PC-3 (cell line): ENCODE measurements at regions not wholly inside any gene's neighbourhood (a gene's known extent, or its start where the extent isn't known, plus 50 kb on each side); places are given as distances from the start of the nearest gene placed in this dataset.

Experiments
- EZH2 ChIP-seq: fragments of 300-600 bp; sonication (generic); IDR thresholded peaks from one replicate; pipeline ENCODE4 v1.6.1; 2017; ENCODE audit warnings: antibody characterized with exemption, mild to moderate bottlenecking, low read length; ENCODE audit not compliant: unreplicated experiment
- TF ChIP-seq, protein P1 (sequence below): fragments of 300-600 bp; sonication (generic); conservative IDR thresholded peaks from 2 replicates; pipeline ENCODE4 v1.5.1; 2017; ENCODE audit warnings: antibody characterized with exemption, low read depth, mild to moderate bottlenecking, low read length

DNA sequence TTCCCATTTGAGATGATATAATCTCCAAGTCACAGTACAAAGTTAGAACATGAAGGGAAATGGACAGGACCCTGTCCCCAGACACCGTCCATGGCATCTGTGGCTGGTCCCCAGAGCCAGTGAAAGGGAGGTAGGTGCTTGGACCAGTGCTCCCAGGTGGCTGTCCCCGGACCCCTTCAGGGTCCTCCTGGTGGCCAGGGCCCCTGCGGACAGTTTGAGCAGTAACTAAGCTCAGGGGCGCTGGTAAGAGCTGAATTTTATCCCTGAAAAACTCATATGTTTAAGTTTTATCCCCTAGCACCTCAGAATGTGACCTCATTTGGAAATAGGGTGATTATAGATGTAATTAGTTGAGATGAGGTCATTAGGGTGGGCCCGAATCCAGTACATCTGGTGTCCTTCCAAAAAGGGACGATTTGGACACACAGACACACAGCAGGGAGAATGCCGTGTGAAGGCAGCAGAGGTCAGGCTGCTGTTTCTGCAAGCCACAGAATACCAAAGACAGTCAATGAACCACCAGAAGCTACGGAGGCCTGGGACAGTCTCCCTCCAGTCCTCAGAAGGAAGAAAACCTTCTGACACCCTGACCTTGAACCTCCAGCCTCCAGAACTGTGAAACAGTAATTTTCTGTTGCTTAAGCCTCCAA is 185.0 kb downstream of the ATPSCKMT start:
- TF ChIP-seq EZH2 = no peak
- TF ChIP-seq, protein P1, sequence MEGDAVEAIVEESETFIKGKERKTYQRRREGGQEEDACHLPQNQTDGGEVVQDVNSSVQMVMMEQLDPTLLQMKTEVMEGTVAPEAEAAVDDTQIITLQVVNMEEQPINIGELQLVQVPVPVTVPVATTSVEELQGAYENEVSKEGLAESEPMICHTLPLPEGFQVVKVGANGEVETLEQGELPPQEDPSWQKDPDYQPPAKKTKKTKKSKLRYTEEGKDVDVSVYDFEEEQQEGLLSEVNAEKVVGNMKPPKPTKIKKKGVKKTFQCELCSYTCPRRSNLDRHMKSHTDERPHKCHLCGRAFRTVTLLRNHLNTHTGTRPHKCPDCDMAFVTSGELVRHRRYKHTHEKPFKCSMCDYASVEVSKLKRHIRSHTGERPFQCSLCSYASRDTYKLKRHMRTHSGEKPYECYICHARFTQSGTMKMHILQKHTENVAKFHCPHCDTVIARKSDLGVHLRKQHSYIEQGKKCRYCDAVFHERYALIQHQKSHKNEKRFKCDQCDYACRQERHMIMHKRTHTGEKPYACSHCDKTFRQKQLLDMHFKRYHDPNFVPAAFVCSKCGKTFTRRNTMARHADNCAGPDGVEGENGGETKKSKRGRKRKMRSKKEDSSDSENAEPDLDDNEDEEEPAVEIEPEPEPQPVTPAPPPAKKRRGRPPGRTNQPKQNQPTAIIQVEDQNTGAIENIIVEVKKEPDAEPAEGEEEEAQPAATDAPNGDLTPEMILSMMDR = no peak
